ENCODE measurements at regions not wholly inside any gene's neighbourhood (a gene's known extent, or its start where the extent isn't known, plus 50 kb on each side); places are given as distances from the start of the nearest gene placed in this dataset.

- TF ChIP-seq CTCF (conservative IDR thresholded peaks at IDR 0.05 in 1 of 2, IDR thresholded peaks at IDR 0.05 in 1 of 2; ENCODE audit: extremely low read depth in 1 of 2, insufficient read depth in 1 of 2, low read depth in 1 of 2, low read length in 2 of 2) (no peak), EZH2 (IDR thresholded peaks at IDR 0.05; ENCODE audit: borderline replicate concordance, low read length) (no peak)
Observed at GRCh38 chr14:57060276-57060955, 208.3 kb downstream of the EXOC5 start.
